HepG2 (cell line): ENCODE measurements at regions not wholly inside any gene's neighbourhood (a gene's known extent, or its start where the extent isn't known, plus 50 kb on each side); places are given as distances from the start of the nearest gene placed in this dataset.

Experiments used
- ASH2L ChIP-seq: fragments of 300-600, 200-600 bp; sonication (generic); IDR thresholded peaks from 2 replicates; pipeline ENCODE4 v1.7.0; 2017; ENCODE audit warnings: low read depth, mild to moderate bottlenecking, moderate library complexity, mixed read lengths, low read length; ENCODE audit not compliant: insufficient read length
- FOXK2 ChIP-seq: fragments of 450-650 bp; IDR thresholded peaks from 2 replicates; pipeline ENCODE4 v1.6.1; 2016
- HMGA1 ChIP-seq: sonication (generic); formaldehyde crosslinking; conservative IDR thresholded peaks from 2 replicates; pipeline ENCODE4 v1.4.0; 2020; ENCODE audit warnings: missing genetic modification reagents
- KLF9 ChIP-seq: IDR thresholded peaks from 2 replicates; pipeline ENCODE4 v1.6.1; 2016; ENCODE audit warnings: low read depth
- MLXIP ChIP-seq: sonication (generic); formaldehyde crosslinking; IDR thresholded peaks from 2 replicates; pipeline ENCODE4 v1.9.0; 2021; ENCODE audit warnings: missing genetic modification reagents, borderline replicate concordance
- MYC ChIP-seq: sonication (generic); formaldehyde crosslinking; IDR thresholded peaks from 2 replicates; pipeline ENCODE4 v1.9.0; 2021; ENCODE audit warnings: missing genetic modification reagents, borderline replicate concordance
- PAX8 ChIP-seq: sonication (generic); formaldehyde crosslinking; IDR thresholded peaks from 2 replicates; pipeline ENCODE4 v1.8.0; 2022; ENCODE audit warnings: mild to moderate bottlenecking, missing genetic modification reagents, borderline replicate concordance
- POLR2G ChIP-seq: fragments of 200-400 bp; formaldehyde crosslinking; IDR thresholded peaks from 2 replicates; pipeline ENCODE4 v1.6.1; 2018; ENCODE audit warnings: mild to moderate bottlenecking, low read depth, low read length, moderate library complexity
- PRMT3 ChIP-seq: sonication (generic); formaldehyde crosslinking; IDR thresholded peaks from 2 replicates; pipeline ENCODE4 v1.8.1; 2022; ENCODE audit warnings: low read depth, mild to moderate bottlenecking, moderate library complexity, missing genetic modification reagents, borderline replicate concordance
- SAP130 ChIP-seq: IDR thresholded peaks from 2 replicates; pipeline ENCODE4 v1.6.1; 2016; ENCODE audit warnings: low read depth
- SP4 ChIP-seq: sonication (generic); formaldehyde crosslinking; IDR thresholded peaks from 2 replicates; pipeline ENCODE4 v1.8.1; 2023; ENCODE audit warnings: mild to moderate bottlenecking, missing genetic modification reagents
- TAF1 ChIP-seq: sonication (generic); formaldehyde crosslinking; IDR thresholded peaks from 2 replicates; pipeline ENCODE4 v1.4.0; 2020; ENCODE audit warnings: missing genetic modification reagents
- ZBTB1 ChIP-seq: sonication (generic); formaldehyde crosslinking; IDR thresholded peaks from 2 replicates; pipeline ENCODE4 v1.4.0; 2020; ENCODE audit warnings: missing genetic modification reagents, borderline replicate concordance
- ZNF142 ChIP-seq: sonication (generic); formaldehyde crosslinking; IDR thresholded peaks from 2 replicates; pipeline ENCODE4 v1.4.0; 2020; ENCODE audit warnings: missing genetic modification reagents
- ZNF251 ChIP-seq: sonication (generic); formaldehyde crosslinking; IDR thresholded peaks from 2 replicates; pipeline ENCODE4 v1.9.0; 2021; ENCODE audit warnings: mild to moderate bottlenecking, missing genetic modification reagents
- ZNF792 ChIP-seq: IDR thresholded peaks from 2 replicates; pipeline ENCODE4 v1.6.1; 2016
- ZNF816 ChIP-seq: sonication (generic); formaldehyde crosslinking; IDR thresholded peaks from 2 replicates; pipeline ENCODE4 v1.8.0; 2022; ENCODE audit warnings: missing genetic modification reagents, mild to moderate bottlenecking, borderline replicate concordance
- ZSCAN22 ChIP-seq: sonication (generic); formaldehyde crosslinking; IDR thresholded peaks from 2 replicates; pipeline ENCODE4 v1.4.0; 2020; ENCODE audit warnings: mild to moderate bottlenecking, missing genetic modification reagents
- TF ChIP-seq, protein P1 (sequence below): sonication (generic); formaldehyde crosslinking; IDR thresholded peaks from 2 replicates; pipeline ENCODE4 v1.5.0; 2020; ENCODE audit warnings: mild to moderate bottlenecking, missing genetic modification reagents

- TF ChIP-seq ZBTB1 (no peak), ZNF251 (CRISPR knock-in tag) (no peak), PRMT3 (CRISPR knock-in tag) (no peak), SAP130 (CRISPR knock-in tag) (peak; percentile 42), ZSCAN22 (no peak), ZNF792 (CRISPR knock-in tag) (no peak), ZNF816 (CRISPR knock-in tag) (no peak), KLF9 (no peak), POLR2G (no peak), FOXK2 (no peak), MYC (CRISPR knock-in tag) (peak; percentile 54; the same call in 1 of the 2 replicates), MLXIP (CRISPR knock-in tag) (no peak), TAF1 (CRISPR knock-in tag) (no peak), ASH2L (peak; percentile 19), HMGA1 (CRISPR knock-in tag) (no peak), ZNF142 (CRISPR knock-in tag) (no peak), SP4 (CRISPR knock-in tag) (no peak), PAX8 (no peak)
- TF ChIP-seq, protein P1, sequence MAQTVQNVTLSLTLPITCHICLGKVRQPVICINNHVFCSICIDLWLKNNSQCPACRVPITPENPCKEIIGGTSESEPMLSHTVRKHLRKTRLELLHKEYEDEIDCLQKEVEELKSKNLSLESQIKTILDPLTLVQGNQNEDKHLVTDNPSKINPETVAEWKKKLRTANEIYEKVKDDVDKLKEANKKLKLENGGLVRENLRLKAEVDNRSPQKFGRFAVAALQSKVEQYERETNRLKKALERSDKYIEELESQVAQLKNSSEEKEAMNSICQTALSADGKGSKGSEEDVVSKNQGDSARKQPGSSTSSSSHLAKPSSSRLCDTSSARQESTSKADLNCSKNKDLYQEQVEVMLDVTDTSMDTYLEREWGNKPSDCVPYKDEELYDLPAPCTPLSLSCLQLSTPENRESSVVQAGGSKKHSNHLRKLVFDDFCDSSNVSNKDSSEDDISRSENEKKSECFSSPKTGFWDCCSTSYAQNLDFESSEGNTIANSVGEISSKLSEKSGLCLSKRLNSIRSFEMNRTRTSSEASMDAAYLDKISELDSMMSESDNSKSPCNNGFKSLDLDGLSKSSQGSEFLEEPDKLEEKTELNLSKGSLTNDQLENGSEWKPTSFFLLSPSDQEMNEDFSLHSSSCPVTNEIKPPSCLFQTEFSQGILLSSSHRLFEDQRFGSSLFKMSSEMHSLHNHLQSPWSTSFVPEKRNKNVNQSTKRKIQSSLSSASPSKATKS, result no peak
Observed at GRCh38 chr21:43274022-43274945, 105.5 kb downstream of the CRYAA start (continued).
